ENCODE measurements at regions not wholly inside any gene's neighbourhood (a gene's known extent, or its start where the extent isn't known, plus 50 kb on each side); places are given as distances from the start of the nearest gene placed in this dataset.

- no peak overlapping the region for H3K4me3 ChIP-seq
- H3K36me3 ChIP-seq, result no peaks in the 10 kb centered on the region
- no peaks in the 10 kb centered on the region for H3K4me1 ChIP-seq
- no peak for DNase-seq (ENCODE audit: low spot score in 2 of 2)
- H3K27me3 ChIP-seq, result no peaks in the 10 kb centered on the region
- H3K27ac ChIP-seq, result no peak overlapping the region
- no peaks in the 10 kb centered on the region for H3K9me3 ChIP-seq
- intact Hi-C loops (cut with DNase I), result no loop called here
- TF ChIP-seq, protein P1, sequence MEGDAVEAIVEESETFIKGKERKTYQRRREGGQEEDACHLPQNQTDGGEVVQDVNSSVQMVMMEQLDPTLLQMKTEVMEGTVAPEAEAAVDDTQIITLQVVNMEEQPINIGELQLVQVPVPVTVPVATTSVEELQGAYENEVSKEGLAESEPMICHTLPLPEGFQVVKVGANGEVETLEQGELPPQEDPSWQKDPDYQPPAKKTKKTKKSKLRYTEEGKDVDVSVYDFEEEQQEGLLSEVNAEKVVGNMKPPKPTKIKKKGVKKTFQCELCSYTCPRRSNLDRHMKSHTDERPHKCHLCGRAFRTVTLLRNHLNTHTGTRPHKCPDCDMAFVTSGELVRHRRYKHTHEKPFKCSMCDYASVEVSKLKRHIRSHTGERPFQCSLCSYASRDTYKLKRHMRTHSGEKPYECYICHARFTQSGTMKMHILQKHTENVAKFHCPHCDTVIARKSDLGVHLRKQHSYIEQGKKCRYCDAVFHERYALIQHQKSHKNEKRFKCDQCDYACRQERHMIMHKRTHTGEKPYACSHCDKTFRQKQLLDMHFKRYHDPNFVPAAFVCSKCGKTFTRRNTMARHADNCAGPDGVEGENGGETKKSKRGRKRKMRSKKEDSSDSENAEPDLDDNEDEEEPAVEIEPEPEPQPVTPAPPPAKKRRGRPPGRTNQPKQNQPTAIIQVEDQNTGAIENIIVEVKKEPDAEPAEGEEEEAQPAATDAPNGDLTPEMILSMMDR (IDR thresholded peaks at IDR 0.05), result no peak
Observed at GRCh38 chr13:99868767-99869166, 102.8 kb downstream of the ZIC5 start.

DNA sequence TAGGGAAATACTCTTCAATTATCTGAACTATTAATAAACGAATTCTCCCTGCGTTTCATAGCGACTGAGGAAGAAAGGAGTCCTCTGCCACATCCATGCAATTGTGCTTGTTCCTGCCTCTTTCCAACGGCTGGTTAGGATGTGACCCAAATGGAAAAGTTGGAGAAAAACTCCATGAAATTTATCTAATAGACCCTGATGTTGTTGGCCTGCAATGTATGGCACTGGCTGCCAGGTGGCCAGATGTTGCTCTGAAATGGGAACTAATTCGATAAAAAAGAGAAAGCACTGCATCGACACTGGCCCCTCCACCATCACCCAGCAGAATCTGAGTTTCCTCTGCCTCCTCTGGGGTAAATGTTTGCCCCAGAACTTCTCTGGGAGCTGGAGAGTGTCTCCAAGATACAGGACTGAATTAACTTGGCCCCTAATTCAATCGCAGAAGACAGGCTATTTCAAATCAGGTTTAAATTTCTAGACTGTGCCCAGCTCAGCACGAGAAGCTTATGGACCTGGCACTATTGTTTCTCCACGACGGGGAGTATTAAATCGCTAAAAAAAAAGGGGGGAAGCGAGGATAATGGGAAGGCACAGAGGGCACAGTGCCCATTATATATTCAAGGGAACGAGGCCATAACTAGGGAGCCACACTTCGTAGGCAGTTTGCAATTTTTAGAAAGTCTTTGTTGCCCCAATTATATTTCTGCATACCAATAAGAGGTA is 103.9 kb downstream of the ZIC5 start:
- no peak for DNase-seq (ENCODE audit: low spot score in 2 of 2)
- H3K36me3 ChIP-seq, result no peaks in the 10 kb centered on the region
- TF ChIP-seq, protein P1 (IDR thresholded peaks at IDR 0.05), result no peak
- no peaks in the 10 kb centered on the region for H3K9me3 ChIP-seq
- no peaks in the 10 kb centered on the region for H3K4me1 ChIP-seq
- no peak overlapping the region for H3K27ac ChIP-seq
- no peak overlapping the region for H3K4me3 ChIP-seq
- intact Hi-C loops (cut with DNase I), result no loop called here
- H3K27me3 ChIP-seq, result no peaks in the 10 kb centered on the region

DNA sequence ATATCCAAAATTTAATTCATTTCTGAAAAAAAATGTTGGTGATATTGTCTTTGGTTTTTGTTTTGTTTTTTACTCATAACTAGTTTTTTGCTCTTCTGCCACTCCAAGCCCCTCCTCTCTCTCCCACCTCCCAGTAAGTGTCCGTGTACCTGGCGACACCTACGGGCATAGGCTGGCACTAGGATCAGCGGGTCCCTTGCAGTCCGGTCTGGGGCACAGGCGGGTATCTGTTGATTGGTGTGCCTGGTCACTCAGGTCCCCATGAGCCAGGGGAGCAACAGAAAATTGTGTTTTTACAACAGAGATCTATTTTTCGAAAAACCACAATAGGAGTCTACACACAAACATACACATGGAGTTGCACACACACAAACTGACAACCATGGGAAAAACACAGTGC is 104.8 kb downstream of the ZIC5 start:
- no peak for DNase-seq (ENCODE audit: low spot score in 2 of 2)
- no peak overlapping the region for H3K4me3 ChIP-seq
- intact Hi-C loops (cut with DNase I), result no loop called here
- no peak overlapping the region for H3K27ac ChIP-seq
- no peaks in the 10 kb centered on the region for H3K27me3 ChIP-seq
- no peaks in the 10 kb centered on the region for H3K36me3 ChIP-seq
- no peaks in the 10 kb centered on the region for H3K4me1 ChIP-seq
- TF ChIP-seq, protein P1 (IDR thresholded peaks at IDR 0.05), result no peak
- no peaks in the 10 kb centered on the region for H3K9me3 ChIP-seq

DNA sequence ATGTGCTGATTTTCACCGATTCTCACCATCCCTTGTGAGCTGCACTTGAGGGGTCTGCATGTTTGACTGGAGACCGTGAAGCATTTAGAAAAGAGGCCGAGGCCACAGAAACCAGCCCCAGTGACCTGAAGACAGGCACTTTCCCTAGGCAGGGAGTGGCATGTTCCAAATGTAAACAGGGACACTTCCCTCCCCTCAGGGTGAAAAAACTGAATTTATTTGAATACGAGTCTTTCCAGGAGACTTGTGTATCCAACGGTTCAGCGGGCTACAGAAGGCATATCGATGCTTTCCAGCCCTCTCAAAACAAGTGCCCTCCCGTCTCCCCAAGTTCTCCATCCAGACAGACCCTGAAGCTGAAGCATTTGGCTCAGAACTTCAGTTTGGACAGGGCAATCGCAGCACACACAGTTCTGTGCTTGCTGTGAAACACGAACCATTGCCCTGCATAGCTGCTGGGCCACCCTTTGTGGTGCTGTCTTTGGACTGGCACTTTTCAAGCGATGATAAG is 106.1 kb downstream of the ZIC5 start:
- Histone ChIP-seq H3K4me1 (no peaks in the 10 kb centered on the region), H3K36me3 (no peaks in the 10 kb centered on the region), H3K9me3 (no peaks in the 10 kb centered on the region), H3K27ac (no peak overlapping the region), H3K27me3 (no peaks in the 10 kb centered on the region), H3K4me3 (no peak overlapping the region)
- TF ChIP-seq, protein P1 (IDR thresholded peaks at IDR 0.05), result no peak
- intact Hi-C loops (cut with DNase I), result no loop called here
- DNase-seq (ENCODE audit: low spot score in 2 of 2), result no peak

DNA sequence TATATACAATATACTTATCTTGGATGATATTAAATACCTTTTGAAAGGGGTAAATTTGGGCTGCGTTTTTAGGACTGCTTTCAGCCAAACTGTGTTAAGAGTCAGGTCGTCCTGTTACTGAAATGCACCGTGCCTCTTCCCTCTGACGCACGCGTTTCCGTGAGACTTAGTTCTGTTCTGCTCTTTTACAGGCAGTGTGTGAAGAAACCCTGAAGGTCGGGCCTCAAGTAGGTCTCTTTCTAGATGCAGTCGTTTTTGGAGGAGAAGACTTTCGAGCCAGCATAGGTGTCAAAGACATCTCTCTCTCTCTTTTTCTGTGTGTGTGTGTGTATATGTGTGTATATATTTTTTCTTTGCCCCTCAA is 107.0 kb downstream of the ZIC5 start:
- Histone ChIP-seq H3K4me3 (no peak overlapping the region), H3K27ac (no peak overlapping the region), H3K4me1 (no peaks in the 10 kb centered on the region), H3K27me3 (no peaks in the 10 kb centered on the region), H3K36me3 (no peaks in the 10 kb centered on the region), H3K9me3 (no peaks in the 10 kb centered on the region)
- TF ChIP-seq, protein P1 (IDR thresholded peaks at IDR 0.05), result no peak
- no peak for DNase-seq (ENCODE audit: low spot score in 2 of 2)
- intact Hi-C loops (cut with DNase I), result no loop called here
